GM18951 (cell line): ENCODE measurements at regions not wholly inside any gene's neighbourhood (a gene's known extent, or its start where the extent isn't known, plus 50 kb on each side); places are given as distances from the start of the nearest gene placed in this dataset.

Experiments used
- POLR2A ChIP-seq: IDR thresholded peaks from 4 replicates; pipeline ENCODE4 v1.6.1; 2011; ENCODE audit warnings: mild to moderate bottlenecking; ENCODE audit not compliant: insufficient read length, insufficient read depth; ENCODE audit errors: extremely low read depth
- in situ Hi-C: fragments of 300-500 bp; cut with MboI; formaldehyde crosslinking; loops from one replicate; pipeline ENCODE4 v1.12.0; 2022; ENCODE audit warnings: low sequenced_read_pairs, mixed read lengths, inconsistent platforms; ENCODE audit not compliant: unreplicated experiment

DNA sequence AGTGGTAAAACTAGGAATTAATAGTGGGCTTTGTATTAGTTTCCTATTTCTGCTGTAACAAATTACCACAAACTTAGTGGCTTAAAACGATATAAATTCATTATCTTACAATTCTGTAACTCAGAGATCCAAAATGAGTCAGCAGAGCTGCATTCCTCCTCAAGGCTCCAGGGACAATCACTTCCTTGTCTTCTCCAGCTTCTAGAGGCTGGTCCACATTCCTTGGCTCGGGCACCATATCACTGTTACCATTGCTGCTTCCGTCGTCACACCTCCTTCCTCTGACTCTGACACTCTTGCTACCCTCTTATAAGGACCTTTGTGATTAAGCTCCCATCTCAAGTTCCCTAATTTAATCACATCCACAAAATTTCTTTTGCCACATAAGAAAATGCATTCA is 567.8 kb upstream of the KLHL29 start:
- in situ Hi-C loops: no loop called here
- no peak for TF ChIP-seq POLR2A

DNA sequence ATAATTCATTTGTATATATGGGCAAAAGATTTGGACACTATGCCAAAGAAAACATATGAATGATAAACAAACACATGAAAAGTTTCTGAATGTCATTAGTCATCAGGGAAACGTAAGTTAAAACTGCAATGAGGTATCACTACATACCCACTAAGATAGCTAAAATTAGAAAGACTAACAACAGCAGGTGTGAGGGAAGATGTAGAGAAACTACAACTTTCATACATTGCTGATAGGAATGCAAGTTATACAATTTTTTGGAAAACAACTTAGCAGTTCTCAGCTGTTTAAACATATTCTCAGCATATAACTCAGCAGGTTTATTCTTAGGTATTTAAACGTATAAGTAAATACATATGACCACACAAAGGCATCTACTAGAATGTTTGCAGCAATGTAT is 563.5 kb upstream of the KLHL29 start:
- in situ Hi-C loops: no loop called here
- no peak for TF ChIP-seq POLR2A

DNA sequence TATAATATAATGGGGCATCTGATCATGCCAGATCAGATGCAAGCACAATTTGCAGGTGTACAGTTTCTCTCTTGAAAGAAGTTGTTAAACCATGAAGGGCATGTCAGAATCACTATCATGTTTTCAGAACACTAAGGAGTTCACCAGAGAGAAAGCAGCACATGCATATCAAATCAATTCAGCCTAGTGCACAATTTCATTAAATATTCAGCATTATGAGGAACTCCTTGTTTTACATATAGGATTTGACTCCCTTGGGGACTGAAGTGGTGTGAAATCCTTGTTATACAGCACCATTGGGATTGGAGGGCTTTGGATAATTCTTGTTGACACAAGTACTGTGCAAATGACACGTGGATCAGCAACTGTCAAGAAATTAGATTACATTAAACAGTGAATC is 562.1 kb upstream of the KLHL29 start:
- no peak for TF ChIP-seq POLR2A
- in situ Hi-C loops: no loop called here

DNA sequence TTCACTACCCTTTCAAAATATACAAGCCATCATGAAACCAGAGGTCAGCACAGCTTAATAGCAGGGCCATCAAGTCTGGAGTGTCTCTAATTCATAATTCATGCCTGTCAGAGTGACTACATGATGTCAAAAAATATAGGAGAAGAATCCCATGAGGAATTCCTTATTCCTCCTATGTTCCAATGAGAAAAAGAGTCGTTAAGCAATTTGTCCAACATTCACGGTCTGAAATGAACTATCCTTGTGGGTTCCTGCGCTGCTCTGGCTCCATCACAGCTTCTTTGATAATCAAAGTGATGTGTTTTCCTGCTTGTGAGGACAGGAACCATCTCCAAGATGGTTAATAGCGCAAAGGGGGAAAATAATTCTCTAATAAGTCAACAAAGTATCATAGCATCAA is 560.4 kb upstream of the KLHL29 start:
- in situ Hi-C loops: no loop called here
- TF ChIP-seq POLR2A: no peak

DNA sequence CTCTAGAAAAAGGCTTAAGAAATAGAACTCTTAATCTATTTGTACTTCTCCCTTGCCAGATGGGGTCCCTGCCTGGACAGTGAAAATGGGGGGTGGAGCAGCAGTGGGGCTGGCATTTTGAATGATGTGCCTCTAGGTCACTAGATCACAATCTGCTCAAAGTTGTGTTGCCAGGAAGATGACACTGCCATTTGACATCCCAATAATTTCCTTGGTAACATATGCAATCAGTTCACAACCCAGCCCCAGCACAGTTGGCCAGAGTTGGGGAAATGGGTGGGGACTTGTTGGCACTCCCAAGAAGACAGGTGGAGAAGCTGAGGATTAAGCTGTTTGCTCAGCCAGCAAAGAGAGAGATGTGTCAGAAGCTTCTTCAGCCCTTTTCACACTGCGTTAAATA is 558.3 kb upstream of the KLHL29 start:
- no peak for TF ChIP-seq POLR2A
- in situ Hi-C loops: no loop called here

DNA sequence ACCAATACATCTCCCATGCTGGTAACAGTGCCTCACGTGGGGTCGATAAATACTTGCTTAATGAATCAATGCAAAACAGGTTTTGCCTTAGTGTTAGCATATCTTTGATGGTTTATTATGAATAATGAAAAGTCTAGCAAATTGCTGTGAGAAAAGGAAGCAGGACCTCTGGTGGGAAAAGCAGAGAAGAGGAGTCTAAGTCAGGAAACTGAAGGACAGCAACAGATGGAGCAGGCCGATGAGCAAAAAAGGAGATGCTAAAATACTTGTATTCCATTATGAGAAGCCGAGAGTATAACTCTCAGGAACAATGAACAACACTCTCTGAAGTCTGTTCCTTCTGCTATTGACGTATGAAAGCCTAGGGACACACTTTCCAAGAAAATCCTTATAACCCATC is 555.2 kb upstream of the KLHL29 start:
- TF ChIP-seq POLR2A: no peak
- in situ Hi-C loops: no loop called here

DNA sequence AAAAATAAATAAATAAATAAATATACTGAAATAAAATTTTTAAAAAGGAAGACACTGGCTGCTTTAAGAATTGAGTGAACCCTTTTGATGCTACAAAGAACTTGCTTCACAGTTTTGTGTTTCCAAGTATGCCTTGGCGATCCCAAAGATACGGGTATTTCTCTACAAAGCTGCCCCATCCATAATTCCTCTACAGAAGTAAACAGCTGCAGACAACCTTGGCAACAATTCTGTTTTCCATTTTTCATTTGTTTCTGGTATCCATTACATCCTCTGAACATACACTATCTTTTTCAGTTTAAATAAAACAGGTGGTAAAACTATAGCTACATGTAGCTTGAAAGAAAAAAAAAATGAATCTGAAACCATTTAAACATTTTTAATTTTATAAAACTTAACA is 552.8 kb upstream of the KLHL29 start:
- no peak for TF ChIP-seq POLR2A
- in situ Hi-C loops: no loop called here

DNA sequence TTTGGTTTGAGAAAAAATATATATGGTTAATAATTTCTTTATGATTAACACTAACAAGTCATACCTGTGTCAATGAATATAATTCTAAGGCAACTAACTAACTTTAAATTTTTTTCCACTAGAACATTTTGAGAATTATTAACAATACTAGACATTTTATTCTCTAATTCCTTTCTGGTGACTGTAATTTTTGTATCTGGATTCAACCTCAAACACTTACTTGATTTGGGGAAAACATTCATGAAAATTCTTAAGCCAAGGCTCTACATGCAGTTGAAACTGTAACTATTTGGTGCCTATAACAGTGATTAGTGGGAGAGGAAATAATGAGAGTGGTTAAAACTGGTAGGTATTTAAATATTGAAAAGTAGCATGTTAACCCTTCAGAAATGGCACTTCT is 546.5 kb upstream of the KLHL29 start:
- in situ Hi-C loops: no loop called here
- TF ChIP-seq POLR2A: no peak

DNA sequence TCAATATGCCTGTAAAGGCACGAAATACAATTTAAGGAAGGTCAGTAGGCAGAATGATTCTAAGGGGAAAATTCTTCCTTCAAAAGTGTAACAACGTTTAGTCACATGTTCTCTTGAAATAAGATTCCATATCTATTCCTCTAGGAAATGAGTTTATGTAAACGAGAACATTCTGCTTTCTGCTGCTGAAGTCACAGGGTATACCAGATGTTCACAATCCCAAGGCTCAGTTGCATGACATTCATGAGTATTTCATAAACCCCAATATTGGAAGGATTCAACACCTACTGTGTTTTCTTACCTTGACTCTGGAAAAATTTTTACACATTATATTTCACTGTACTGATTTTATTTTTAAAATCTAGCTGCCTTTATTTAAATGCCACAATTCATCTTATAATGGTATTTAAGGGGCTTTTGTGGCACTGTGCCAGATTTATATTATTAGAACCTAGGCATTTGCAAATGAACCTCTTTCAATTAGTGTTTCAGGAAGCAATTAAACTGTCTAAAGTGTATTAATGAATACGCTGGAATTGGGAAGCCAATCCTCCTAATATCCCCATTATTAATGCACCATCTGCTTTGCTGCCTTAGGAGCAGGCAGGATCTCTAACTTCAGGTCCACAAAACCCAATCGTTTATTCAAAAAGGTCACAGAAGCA is 542.6 kb upstream of the KLHL29 start:
- no peak for TF ChIP-seq POLR2A
- in situ Hi-C loops: no loop called here

DNA sequence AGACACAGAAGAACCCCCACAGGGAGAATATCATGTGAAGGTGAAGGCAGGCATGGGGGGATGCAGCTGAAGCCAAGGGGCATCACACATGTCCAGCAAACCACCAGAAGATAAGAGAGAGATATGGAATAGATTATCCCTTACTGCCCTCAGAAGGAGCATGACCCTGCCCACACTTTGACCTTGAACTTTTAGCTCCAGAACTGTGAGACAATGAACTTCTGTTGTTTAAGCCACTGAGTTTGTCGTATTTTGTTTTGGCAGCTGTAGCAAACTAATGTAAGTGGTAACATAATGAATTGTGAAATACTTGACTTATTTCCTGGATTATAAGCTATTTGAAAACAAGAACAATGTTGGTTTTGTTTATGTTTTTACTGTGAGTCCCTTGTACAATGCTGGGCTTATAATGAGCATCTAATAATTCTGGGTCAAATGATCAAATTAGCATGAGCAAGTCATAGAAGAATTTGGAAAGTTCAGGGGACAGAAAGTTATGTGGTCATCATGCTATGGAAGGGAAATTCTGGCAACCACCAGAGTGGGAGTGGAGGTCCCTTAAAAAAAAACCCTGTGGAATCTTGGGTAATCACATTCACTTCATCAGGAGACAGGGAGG is 541.0 kb upstream of the KLHL29 start:
- TF ChIP-seq POLR2A: no peak

DNA sequence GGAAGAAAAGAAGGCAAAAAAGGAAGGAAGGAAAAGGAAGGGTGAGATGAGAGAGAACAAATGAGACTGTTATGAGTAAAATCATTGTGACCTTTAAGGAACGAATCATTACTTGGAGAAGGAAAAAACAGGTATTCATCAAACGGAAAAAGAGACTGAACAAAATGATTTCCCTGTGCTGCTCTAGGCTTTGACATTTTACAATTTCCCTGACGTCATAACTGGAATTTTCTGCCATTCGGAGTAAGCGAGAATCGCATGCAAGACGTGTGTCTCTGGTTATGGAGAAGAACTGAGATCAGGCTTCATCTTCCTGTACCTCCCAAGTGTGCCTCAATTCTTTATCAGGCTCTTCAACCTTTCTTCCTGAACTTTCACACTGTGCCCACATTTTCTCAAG is 534.7 kb upstream of the KLHL29 start:
- in situ Hi-C loops: no loop called here
- no peak for TF ChIP-seq POLR2A

More for the DNA sequence above, 541.0 kb upstream of the KLHL29 start:
- in situ Hi-C loops: no loop called here

DNA sequence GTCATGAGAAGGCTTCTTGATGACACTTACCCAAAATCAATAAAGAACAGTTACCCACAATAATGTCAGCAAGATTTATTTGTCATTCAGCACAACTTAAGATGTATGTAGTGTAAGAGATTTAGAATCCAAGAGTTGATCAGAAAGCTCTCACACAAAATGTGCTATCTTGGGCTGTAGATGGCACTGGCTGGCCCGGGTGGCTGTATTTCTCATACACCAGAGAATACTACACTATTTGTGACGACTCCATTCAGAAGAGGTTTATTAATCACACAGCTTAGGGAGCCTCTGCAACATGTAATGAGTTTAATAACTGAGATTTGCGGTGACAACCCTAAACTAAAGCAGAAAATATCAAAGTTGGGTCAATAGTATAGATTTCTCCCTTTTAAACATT is 530.4 kb upstream of the KLHL29 start:
- in situ Hi-C loops: no loop called here
- TF ChIP-seq POLR2A: no peak

DNA sequence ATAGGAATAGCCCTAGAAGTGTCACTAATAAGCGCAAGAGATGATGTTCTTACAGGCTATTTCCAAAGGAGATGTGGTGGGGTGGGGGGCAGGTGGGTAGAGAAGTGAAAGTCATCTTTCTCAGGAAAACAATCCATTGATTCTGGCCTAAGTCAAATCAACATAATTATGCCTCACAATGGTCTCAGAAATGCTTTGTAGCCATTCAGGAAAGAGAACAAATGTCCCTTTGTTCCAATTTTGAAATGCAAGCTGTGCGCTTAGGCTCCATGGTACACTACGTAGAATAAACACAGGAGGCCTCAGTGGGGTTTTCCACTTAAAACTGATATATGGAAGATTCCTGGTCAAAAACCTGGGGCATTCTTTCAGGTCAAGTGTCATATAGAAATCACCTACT is 529.9 kb upstream of the KLHL29 start:
- no peak for TF ChIP-seq POLR2A
- in situ Hi-C loops: no loop called here

DNA sequence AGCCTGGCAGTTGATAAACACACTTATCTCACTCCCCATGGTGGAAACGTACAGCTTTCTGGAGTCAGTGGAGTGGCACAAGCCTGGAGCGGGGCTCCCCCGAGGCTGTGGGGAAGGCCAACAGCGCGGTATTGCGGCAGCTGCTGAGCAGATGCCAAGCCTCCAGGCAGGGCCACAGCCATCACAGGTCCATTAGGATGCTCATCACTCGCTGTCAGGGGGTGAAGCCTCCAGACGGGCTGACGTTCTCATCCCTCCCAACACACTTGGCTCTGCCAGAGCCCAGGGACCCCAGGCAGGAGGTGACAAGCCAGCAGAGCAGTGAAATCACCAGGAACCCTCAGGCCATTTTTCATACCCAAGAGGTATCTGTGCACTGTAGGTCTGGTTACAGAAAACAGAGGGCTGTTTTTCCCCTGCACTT is 529.2 kb upstream of the KLHL29 start:
- in situ Hi-C loops: no loop called here

More for the DNA sequence above, 529.2 kb upstream of the KLHL29 start:
- TF ChIP-seq POLR2A: no peak
